CD4-positive, alpha-beta T cell (primary cell): ENCODE measurements at regions not wholly inside any gene's neighbourhood (a gene's known extent, or its start where the extent isn't known, plus 50 kb on each side); places are given as distances from the start of the nearest gene placed in this dataset.

ENCODE experiments used
- ATAC-seq: fragments of 200-7000 bp; cut with Tn5 transposase; one replicate; pipeline ENCODE4 v1.10.0; 2022; ENCODE audit warnings: mild to moderate bottlenecking; ENCODE audit not compliant: poor library complexity
- CTCF ChIA-PET: fragments of 350-600 bp; sonication (Branson Sonifier 250); formaldehyde crosslinking; loops from one replicate; lab custom pipeline; 2021; ENCODE audit warnings: antibody characterized with exemption, inconsistent platforms; lab: Charles Lee
- POLR2A ChIA-PET: fragments of 350-600 bp; sonication (Branson Sonifier 250); formaldehyde crosslinking; loops from one replicate; lab custom pipeline; 2021; ENCODE audit warnings: antibody characterized with exemption, inconsistent platforms; lab: Charles Lee
- DNase-seq, 14 experiments: peaks; one replicate each; pipeline ENCODE4 v3.0.0-alpha.2; 2013 to 2020; ENCODE audit warnings: mixed read lengths in 2 of 14
- H3K27ac ChIP-seq, 2 donors: one replicate each; pipeline versions ENCODE4 v1.5.1 to v1.7.0; 2013; ENCODE audit warnings: low read length in 2 of 2, low read depth in 1 of 2, mild to moderate bottlenecking in 1 of 2
- H3K27me3 ChIP-seq, 2 experiments: 1 replicate in 1 of 2; 2 replicates in 1 of 2; pipeline versions ENCODE4 v1.6.1 to v1.7.0; 2013; ENCODE audit warnings: low read length in 2 of 2, control low read depth in 1 of 2, mild to moderate bottlenecking in 1 of 2, moderate library complexity in 1 of 2; ENCODE audit not compliant: insufficient read depth in 2 of 2, control insufficient read depth in 1 of 2
- H3K36me3 ChIP-seq: one replicate; pipeline ENCODE4 v1.6.1; 2013; ENCODE audit warnings: low read length, control low read depth; ENCODE audit not compliant: insufficient read depth
- H3K4me1 ChIP-seq: one replicate; pipeline ENCODE4 v1.6.1; 2013; ENCODE audit warnings: low read length, control low read depth; ENCODE audit not compliant: insufficient read depth
- H3K4me3 ChIP-seq: one replicate; pipeline ENCODE4 v1.5.1; 2013; ENCODE audit warnings: mild to moderate bottlenecking, low read length, moderate library complexity
- H3K9me3 ChIP-seq, 2 experiments: 1 replicate in 1 of 2; 2 replicates in 1 of 2; pipeline versions ENCODE4 v1.6.1 to v1.7.0; 2013; ENCODE audit warnings: low read length in 2 of 2, mild to moderate bottlenecking in 2 of 2, control low read depth in 1 of 2, moderate library complexity in 1 of 2; ENCODE audit not compliant: control insufficient read depth in 1 of 2, insufficient read depth in 1 of 2
- H3K27ac Mint-ChIP-seq: one replicate; pipeline ENCODE4 v1.8.0; 2020; ENCODE audit warnings: mixed read lengths
- H3K27me3 Mint-ChIP-seq: one replicate; pipeline ENCODE4 v1.8.0; 2021; ENCODE audit warnings: mixed read lengths
- H3K36me3 Mint-ChIP-seq: one replicate; pipeline ENCODE4 v1.8.0; 2021; ENCODE audit warnings: low read depth, mixed read lengths
- H3K4me1 Mint-ChIP-seq: one replicate; pipeline ENCODE4 v1.8.0; 2021; ENCODE audit warnings: low read depth, mixed read lengths
- H3K4me3 Mint-ChIP-seq: one replicate; pipeline ENCODE4 v1.8.0; 2020; ENCODE audit warnings: mild to moderate bottlenecking, mixed read lengths
- H3K9me3 Mint-ChIP-seq: one replicate; pipeline ENCODE4 v1.8.0; 2020; ENCODE audit warnings: mixed read lengths
- intact Hi-C, 2 experiments: fragments of 100-400 bp; cut with DNase I in 1 of 2; cut with micrococcal nuclease in 1 of 2; formaldehyde crosslinking; loops; one replicate each; pipeline versions ENCODE4 v1.15.1 to v1.9.0; 2023 to 2025; cut with DNase I, micrococcal nuclease
- TF ChIP-seq, protein P1 (sequence below): fragments of 200-600 bp; IDR thresholded peaks from one replicate; pipeline ENCODE4 v1.8.0; 2022; ENCODE audit warnings: antibody characterized with exemption, mild to moderate bottlenecking

DNA sequence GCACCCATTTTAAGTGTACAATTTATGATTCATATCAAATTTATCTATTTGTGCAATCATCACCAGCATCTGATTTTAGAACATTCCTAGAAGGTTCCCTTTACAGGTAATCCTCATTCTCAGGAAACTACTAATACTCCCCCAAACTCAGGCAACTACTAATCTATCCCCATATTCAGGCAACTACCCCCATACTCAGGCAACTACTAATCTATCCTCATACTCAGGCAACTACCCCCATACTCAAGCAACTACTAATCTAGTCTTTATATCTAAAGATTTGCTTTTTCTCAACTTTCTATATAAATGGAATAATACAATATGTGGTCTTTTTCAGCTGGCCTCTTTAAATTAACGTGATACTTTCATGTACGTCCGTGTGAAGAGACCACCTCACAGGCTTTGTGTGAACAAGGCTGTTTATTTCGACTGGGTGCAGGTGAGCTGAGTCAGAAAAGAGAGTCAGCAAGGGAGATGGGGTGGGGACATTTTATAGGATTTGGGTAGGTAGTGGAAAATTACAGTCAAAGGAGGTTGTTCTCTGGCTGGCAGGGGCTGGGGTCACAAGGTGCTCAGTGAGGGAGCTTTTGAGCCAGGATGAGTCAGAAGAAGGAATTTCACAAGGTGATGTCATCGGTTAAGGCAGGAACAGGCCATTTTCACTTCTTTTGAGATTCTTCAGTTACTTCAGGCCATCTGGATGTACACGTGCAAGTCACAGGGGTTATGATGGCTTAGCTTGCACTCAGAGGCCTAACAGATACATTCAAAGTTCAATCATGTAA is 1444.5 kb upstream of the CADM2 start:
- H3K4me3 ChIP-seq, result no peak overlapping the region
- Mint-ChIP-seq H3K27ac (no peak overlapping the region), H3K9me3 (no peaks in the 10 kb centered on the region), H3K27me3 (no peaks in the 10 kb centered on the region), H3K36me3 (no peaks in the 10 kb centered on the region), H3K4me3 (no peak overlapping the region), H3K4me1 (no peaks in the 10 kb centered on the region)
- no peak for ATAC-seq
- TF ChIP-seq, protein P1, sequence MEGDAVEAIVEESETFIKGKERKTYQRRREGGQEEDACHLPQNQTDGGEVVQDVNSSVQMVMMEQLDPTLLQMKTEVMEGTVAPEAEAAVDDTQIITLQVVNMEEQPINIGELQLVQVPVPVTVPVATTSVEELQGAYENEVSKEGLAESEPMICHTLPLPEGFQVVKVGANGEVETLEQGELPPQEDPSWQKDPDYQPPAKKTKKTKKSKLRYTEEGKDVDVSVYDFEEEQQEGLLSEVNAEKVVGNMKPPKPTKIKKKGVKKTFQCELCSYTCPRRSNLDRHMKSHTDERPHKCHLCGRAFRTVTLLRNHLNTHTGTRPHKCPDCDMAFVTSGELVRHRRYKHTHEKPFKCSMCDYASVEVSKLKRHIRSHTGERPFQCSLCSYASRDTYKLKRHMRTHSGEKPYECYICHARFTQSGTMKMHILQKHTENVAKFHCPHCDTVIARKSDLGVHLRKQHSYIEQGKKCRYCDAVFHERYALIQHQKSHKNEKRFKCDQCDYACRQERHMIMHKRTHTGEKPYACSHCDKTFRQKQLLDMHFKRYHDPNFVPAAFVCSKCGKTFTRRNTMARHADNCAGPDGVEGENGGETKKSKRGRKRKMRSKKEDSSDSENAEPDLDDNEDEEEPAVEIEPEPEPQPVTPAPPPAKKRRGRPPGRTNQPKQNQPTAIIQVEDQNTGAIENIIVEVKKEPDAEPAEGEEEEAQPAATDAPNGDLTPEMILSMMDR, result no peak
- no peaks in the 10 kb centered on the region for H3K4me1 ChIP-seq
- H3K9me3 ChIP-seq, result peaks cover 0 to 6% of the 10 kb centered on the region in 2 experiments
- intact Hi-C loops, result no loop called here
- H3K36me3 ChIP-seq, result no peaks in the 10 kb centered on the region
- CTCF ChIA-PET, result no interaction called here
- POLR2A ChIA-PET, result no interaction called here
- H3K27me3 ChIP-seq, result no peaks in the 10 kb centered on the region
- H3K27ac ChIP-seq, result no peak overlapping the region
- DNase-seq, result no peak

DNA sequence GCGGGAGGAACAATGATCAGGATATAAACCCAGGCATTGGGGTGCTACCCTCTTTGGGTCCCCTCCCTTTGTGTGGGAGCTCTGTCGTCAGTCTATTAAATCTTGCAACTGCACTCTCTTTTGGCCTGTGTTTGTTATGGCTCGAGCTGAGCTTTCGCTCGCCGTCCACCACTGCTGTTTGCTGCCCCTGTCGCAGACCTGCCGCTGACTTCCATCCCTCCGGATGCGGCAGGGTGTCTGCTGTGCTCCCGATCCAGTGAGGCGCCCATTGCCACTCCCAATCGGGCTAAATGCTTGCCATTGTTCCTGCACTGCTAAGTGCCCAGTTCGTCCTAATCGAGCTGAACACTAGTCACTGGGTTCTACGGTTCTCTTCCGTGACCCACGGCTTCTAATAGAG is 1443.7 kb upstream of the CADM2 start:
- Histone ChIP-seq H3K4me3 (no peak overlapping the region), H3K27ac (no peak overlapping the region), H3K36me3 (no peaks in the 10 kb centered on the region), H3K27me3 (no peaks in the 10 kb centered on the region), H3K4me1 (no peaks in the 10 kb centered on the region), H3K9me3 (peaks cover 0 to 6% of the 10 kb centered on the region in 2 experiments)
- intact Hi-C loops, result no loop called here
- no peaks in the 10 kb centered on the region for H3K9me3 Mint-ChIP-seq
- no peak overlapping the region for H3K27ac Mint-ChIP-seq
- DNase-seq (no peak), ATAC-seq (no peak)
- ChIA-PET CTCF (no interaction called here), POLR2A (no interaction called here)
- no peaks in the 10 kb centered on the region for H3K27me3 Mint-ChIP-seq
- TF ChIP-seq, protein P1, result no peak
- H3K4me1 Mint-ChIP-seq, result no peaks in the 10 kb centered on the region
- no peak overlapping the region for H3K4me3 Mint-ChIP-seq
- no peaks in the 10 kb centered on the region for H3K36me3 Mint-ChIP-seq

DNA sequence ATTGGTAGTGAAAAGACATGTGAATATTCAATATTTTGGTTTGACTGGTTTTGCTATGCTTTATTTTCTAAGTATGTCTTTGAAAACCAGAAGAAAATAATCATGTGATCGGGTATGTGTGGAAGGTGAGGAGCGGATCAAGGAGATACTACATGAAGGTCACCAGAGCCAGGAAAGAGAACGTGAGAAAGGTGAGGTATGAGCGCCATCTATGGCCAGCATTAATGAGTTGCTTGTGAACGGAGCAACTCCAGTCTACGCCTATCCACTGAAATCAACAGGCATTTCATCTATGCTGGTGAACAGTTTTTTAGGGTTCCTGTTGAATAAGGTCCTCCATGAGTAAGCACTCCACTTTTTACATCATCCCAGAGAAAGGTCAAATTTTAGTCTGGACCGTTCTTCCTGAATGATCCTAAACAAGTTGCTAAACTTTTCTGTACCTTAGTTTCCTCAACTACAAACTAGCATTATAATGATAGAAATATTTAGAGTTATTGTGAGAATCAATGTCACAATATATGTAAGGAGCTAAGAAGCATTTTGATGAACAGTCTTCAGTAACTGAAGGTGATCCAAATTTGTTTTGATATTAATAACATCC is 1435.2 kb upstream of the CADM2 start:
- ChIA-PET CTCF (no interaction called here), POLR2A (no interaction called here)
- Histone ChIP-seq H3K9me3 (peaks cover 0 to 3% of the 10 kb centered on the region in 2 experiments), H3K27me3 (no peaks in the 10 kb centered on the region), H3K36me3 (no peaks in the 10 kb centered on the region), H3K27ac (no peak overlapping the region), H3K4me1 (no peaks in the 10 kb centered on the region), H3K4me3 (no peak overlapping the region)
- Mint-ChIP-seq H3K27ac (no peak overlapping the region), H3K9me3 (peaks cover 5% of the 10 kb centered on the region), H3K4me1 (no peaks in the 10 kb centered on the region), H3K36me3 (no peaks in the 10 kb centered on the region), H3K27me3 (no peaks in the 10 kb centered on the region), H3K4me3 (no peak overlapping the region)
- TF ChIP-seq, protein P1, result no peak
- peak in 1 of 14 experiments; percentile 3 for DNase-seq
- ATAC-seq, result no peak
- intact Hi-C loops, result no loop called here
